A204.1 (cell line): ENCODE measurements at regions not wholly inside any gene's neighbourhood (a gene's known extent, or its start where the extent isn't known, plus 50 kb on each side); places are given as distances from the start of the nearest gene placed in this dataset.

Experiments
- FAIRE-seq: peaks from 2 replicates; lab custom pipeline; 2012; peaks lifted over from hg19 to GRCh38; lab: Jason Lieb, UNC

DNA sequence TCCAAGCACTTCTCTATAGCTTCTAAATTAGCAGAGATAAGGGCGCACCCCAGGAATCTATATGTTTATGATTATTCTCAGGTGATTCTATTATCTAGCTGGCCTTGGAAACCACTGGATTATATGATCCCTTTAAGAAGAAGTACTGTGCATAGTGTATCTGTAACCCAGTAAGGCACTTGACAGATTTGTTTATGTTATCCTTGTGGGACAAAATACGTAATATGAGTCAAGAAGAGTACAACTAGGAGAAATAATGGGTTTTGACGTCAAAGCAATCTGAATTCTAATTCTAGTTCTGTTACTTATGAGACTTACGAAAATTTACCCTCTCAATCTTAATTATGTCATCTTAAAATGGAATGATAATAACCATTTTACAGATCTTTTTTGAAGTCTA is 259.6 kb upstream of the NAV3 start:
- no peak for FAIRE-seq

DNA sequence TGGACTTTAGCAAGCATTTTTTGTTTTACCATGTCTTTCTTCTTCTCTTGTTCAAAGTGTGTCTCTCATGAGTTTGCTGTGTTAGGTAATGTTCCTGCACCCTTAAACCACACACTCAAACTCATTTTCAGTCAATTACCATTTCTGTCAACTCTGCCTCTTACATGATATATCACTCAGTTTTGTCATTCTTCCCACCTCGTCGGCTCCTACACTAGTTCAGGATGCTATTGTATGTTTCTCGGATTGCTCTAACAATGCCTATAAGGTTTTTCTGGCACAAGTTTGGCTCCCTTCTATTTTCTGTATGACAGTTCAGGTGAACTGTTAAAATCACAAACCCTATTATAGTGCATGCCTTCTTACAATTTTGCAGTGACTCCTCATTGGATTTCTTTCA is 260.8 kb upstream of the NAV3 start:
- FAIRE-seq, result no peak

DNA sequence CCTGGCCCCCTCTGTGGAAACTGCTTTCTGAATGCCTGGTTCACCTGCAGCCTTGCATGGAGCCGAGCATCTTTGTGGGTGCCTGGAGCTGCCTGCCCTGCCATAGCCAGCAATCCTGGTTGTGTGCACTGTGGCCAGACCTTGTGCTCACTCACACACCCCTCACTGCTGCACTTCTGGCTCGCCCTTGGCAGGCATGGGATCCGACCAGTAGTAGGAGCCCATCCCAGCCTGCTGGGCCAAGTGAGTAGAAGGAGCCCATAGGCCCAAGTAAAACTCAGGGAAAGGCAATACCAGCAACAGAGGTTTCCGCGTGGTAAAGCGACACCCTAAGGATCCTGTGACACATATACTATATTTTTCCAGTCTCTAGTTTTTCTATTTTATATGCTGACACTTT is 270.0 kb upstream of the NAV3 start:
- FAIRE-seq, result no peak

DNA sequence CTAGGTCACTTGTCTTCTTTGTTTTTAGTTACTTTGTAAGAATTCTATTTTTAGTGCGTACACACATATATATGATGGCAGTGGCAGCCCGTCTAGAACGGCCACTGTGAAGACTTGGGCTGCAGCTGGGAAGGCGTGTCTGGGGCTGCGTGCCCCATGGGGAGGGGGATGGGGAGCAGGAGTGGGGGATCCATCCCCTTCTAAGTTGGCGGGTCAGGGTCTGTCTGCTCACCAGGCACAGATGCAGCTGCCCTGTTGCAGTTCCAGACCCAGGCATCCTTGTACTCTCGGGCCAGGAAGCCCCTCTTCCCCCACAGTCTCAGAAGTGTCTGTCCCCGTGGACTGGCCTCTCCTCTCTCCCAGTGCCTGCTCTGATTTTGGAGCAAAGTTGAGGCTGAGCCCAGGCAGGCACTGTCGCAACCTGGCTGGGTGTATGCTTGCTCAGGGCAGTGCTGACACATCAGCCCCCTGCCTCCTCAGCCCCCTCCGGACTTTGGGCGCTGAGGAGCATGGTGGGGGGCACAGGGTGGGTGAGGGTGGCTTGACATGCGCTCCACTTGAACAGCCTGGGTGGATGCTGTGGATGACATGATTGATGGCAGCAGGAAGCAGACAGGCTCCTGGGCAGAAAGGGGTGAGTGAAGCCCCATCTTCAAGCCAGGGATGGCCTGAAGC is 271.2 kb upstream of the NAV3 start:
- FAIRE-seq, result no peak

DNA sequence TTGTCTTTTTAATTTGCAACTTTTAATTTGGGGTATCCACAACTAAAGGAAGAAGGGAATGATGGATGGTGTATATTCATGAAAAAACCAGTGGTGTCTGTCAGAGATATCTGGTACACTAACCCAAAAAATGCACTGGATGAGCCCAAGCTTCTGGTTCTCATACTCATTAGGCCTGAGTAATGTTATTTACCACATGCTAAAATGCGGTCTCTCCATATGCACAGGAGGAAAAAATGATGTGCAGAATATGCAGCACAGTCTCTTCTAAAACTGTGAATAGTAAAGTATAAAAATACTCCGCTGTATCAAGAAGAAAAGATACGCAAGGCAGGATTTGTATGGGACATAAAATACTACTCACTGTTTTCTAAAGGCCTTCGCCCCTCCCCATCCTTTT is 275.6 kb upstream of the NAV3 start:
- FAIRE-seq, result no peak

DNA sequence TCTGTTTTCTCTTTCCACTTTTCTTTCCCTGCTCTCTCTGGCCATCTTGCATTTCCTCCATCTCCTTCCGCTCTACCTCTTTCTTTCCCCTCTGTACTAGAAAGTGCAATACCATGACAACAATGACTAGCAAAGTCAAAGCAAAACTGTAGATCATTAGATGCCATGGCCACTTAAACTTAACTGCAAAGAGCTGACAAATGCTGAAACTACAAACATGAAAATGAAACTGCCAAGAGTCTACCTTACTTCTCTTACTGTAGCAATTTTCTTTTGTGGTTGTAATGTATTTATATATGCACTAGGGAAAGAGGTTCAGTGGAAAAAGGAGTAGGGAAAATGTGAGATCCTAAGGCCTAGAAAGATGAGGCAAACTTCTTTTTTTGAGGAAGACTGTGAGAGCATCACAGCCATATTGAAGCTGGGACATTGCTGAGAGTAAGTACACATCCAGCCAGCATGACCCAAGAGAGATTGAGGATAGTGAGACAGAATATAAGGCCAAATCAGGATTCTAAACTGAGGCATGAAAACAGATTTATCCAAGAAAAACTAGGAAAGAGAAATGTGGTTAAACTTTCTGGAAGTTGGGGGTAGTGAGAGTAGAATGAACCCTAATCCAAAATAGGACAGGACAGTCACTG is 276.6 kb upstream of the NAV3 start:
- no peak for FAIRE-seq

DNA sequence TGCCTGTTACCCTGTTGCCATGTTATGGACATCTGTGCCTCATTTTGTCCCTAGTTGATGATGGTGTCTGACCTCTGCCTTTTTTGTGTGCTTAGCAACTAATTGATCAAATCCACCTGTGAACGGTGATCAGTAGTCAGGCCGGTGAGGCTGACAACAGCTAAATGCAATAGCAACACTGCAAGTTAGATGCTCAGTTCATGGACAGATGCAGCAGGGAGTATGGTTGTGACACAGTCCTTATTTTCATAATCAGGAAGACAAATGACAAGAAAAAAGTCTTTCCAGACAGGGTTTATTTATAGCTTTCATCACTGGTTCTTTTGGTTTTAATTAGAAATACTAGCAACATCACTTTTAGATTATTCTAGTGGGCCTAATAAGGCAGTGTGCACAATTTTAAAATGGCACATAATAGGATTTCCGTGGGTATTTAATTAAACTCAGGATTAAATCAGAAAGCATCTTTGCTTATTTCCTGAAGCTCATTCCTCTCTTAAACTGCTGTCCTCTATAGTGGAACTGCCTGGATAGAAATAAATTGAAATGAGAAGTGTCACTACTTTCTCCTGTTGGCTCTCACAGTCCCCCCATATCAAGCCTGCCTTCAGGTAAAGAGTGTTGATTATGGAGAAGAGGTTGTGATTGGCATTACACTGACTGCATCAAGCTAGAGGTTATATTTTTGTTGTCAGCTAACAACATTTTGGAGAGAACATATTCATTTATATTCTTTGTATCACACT is 281.1 kb upstream of the NAV3 start:
- no peak for FAIRE-seq

DNA sequence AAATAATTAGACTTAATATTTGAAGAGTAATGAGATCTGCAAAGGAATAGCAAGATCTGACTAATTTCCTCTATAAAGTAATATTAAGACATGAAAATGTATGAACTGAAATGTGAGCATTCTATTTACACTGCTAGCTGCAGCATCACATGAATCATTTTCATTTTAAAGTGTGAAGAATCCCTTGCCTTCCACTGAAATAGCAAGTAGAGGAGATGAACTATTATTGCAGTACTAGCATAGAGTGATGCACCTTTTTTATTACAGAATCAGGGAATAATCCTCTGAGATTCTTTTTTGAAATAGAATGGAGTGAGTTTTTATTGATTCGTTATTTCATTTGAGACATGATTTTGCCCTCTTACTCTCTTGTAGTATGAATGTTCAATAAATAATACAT is 281.9 kb upstream of the NAV3 start:
- no peak for FAIRE-seq

DNA sequence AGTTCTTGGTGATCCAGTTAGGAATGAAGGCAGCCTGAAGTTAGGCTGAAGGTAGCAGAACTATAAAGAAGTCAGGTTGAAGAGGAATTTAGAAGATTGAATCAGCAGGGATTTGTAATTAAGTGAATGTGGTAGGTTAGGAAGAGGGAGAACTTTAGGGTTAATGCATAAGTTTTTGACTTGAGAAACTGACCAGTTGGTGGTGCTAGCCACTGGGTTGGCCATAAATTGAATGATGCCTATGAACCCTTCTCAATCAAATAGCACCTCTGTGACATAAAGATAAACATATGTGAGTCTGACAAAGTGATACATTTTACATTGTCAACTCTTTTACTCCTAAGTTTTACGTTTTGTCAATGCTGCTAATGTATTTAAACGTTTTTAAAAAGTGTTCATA is 290.6 kb upstream of the NAV3 start:
- no peak for FAIRE-seq

DNA sequence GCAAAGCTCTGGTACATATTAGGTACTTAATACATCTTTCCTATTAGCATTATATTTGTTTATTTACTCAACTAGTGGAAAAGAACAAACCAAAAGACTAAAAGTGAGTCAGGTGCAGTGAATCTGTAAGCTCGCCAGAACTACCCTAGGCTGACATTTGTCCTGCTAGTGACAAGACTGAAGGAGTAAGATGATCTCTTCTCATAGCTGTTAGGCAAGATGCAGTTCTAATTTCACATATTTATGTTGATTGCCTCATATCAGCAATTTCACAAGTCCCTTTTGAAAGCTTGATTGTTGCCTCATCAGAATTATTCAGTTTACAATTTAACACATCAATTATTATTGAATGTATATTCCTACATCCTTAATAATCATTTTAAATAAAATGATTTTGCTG is 293.0 kb upstream of the NAV3 start:
- no peak for FAIRE-seq

DNA sequence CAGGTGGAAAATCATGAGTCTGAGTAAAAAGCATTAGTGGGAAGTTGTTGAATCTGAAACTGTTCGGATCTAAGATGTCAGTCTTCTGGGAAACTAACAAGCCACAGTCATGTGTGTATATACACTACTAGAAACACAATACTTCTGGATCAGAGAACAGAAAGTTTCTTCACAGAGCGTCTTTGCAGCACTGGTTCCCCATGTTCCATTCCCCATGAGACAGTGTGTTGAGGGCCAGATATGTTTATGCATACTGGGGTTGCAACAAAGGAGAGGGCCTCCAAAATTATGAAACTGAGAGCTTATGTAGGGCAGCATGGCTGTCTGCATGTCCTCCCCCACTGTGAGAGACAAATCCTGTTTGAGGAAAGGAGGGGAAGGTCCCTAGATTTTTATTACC is 295.0 kb upstream of the NAV3 start:
- FAIRE-seq, result no peak

DNA sequence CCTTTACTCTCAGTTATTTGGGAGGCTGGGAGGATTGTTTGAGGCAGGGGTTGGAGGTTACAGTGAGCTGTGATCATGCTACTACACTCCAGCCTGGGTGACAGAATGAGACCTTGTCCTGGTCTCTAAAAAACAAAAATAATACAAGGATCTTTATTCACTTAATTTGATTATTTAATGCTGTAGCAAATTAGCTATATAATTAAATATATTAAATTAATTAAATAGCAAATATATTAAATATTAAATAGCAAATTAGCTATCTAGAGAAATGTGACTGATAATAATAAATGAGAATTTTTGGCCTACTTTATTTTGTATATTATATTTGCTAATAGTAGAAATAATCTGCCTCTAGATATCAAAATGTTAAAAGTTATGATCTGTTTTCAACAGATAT is 298.8 kb upstream of the NAV3 start:
- FAIRE-seq, result peak; percentile 21

DNA sequence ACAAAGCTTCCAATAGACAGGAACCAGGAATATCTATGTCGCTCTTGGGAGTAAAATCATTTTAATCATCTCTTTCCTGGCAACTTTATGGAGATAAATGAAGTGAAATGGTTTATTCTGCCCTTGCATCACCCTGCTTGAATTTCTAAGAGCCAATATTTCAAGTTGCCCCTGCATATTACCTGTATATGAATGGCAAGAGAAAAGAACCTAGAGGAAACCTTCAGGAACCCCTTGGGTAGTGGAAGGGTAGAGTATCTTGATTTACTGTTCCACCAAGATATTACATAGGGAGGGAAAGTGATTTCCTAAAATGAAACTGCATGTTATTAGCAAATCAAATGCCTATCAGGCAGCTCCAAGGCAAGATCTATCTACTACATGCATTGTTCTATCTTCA is 308.4 kb upstream of the NAV3 start:
- no peak for FAIRE-seq

DNA sequence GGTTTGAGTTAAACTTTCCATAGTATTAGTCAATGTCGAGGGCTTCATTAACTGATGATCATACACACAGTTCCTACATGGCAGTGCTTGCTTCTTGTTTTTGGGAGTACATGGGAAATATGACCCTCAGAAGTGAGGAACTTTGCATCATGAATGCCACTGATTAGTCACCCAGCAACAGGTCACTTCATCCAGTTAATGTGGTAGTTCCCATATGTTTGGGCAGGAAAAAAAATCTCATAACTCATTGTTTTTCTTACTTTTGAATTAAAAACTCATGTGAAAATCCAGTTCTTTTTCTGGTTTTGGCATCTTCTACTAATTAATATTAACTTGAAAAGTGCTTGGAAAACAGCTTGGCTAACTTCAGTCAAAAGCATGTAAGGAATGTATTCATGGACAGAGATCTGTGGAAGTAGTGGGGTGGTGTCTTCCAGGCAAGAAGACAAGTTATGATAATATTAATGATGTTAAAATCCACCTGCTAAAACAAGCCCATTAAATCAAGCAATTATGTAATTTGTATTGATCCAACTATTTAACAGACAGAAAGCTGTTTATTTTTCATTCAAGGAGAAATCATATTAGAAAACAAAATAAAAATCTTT is 309.1 kb upstream of the NAV3 start:
- FAIRE-seq, result no peak

DNA sequence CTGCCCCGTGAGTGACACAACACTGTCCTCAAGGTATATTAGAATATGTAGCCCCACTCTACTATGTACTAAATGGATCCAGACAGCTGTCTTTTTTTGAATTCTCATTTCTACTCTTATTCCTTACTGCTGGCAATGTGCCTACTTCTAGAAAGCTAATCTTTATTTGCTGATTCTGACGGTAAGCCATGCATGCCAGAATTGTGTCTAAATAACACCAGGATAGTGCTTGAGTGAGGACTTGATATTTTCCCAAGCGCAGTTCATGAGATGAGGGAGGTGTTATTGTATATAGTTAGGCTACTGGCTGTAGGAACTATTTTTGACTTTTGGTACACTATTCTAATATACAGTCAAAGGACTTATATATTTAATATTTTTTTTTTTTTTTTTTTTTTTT is 316.2 kb upstream of the NAV3 start:
- no peak for FAIRE-seq

DNA sequence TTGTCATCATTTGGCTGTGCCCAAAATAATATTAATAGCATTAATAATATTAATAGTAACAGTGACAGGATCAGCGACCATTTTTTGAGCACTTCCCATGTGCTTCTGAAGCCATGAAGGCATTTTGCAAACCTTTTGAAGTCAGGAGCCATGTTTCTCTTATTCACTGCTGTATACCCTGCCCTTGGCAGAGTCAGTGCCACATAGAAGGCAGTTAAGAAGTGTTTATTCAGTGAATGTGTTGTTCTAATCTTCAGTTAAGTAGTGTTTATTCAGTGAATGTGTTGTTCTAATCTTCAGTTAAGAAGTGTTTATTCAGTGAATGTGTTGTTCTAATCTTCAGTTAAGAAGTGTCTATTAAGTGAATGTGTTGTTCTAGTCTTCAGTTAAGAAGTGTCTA is 319.7 kb upstream of the NAV3 start:
- FAIRE-seq, result no peak

DNA sequence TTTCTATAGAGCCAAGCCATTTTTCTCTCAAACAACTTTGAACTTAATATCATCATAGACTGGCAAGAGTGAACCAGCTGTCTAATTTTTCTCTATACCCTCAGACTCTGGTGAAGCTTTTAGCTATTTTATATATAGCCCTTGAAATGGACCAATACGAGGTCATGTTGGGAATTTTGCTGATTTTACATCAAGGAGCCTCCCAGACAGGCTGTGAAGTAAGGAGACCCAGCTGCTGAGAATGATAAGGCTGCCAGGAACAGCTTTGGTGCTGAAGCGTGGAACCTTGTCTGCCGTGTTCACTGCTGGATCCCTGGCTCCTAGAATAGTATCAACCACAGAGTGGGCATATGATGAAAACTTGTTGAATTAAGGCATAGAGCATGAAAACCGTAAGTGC is 326.2 kb upstream of the NAV3 start:
- FAIRE-seq, result no peak

DNA sequence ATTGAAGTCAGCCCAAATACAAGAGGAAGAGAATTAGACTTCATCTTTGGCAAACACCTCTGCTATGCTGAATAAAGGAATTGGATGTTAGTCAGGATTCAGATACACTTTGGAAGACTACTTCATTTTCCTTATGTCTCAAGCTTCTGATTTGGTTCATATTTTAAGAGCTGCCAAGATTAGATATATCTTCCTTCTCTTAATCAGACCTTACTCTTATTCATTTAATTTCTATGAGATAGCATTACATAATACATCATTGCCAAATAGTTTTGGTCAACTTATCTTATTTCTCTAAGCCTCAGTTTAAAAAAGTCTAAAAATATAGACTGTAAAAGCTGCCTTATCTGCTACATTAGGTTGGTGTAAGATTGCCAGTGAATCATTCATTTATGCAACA is 330.6 kb upstream of the NAV3 start:
- no peak for FAIRE-seq

DNA sequence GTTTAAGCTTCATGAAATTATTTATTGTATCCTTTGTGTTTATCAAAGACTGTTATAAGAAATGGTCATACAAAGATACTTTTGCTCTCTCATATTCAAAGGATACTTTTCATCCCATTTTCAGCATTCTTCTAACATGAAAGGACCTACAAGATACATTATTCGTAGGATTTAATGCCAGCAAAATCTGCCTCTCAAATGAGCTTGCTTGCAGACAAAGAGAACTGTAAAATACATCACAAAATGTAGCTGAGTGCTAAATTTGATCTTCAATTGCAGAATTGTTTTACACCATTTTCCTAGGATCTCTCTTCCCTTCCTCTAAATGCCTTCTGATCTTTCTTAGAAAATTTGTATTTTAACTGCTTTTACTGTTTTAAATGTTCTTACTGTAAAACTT is 333.0 kb upstream of the NAV3 start:
- no peak for FAIRE-seq

DNA sequence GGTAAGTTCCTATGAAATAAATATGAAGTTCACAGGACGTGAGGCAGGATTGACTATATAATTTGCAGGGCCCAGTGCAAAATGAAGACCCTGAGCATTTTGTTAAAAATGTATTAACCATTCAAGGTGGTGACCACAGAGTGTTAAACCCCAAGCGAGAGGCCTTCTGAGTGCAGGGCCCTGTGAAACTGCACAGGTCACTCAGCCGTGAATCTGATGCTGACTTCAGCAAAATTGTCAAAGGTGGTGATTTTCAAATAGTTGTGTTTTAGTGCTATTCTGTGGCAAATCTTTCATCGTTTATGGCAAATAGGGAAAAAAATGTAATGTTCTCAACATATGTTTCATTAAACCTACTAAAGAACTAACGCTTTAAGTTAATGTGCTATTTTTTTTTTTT is 334.0 kb upstream of the NAV3 start:
- FAIRE-seq, result no peak

DNA sequence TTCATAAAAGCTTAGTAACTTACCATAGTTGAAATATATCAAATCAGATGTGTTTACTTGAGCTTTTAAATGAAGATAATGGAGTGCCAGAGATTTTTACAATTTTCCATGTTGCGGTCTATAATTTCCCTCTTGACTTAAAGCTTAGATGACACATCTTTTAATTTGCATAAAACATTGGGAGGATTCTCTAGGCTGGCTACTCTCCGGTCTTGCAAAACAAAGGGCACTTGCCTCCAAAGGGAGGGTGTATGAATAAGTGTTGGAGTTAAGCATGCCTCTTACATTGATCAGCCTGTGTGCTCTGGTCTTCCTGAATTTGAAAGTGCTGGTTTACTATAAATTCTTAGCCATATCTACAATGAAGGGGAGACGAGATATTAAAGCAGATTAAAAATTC is 336.4 kb upstream of the NAV3 start:
- FAIRE-seq, result no peak

DNA sequence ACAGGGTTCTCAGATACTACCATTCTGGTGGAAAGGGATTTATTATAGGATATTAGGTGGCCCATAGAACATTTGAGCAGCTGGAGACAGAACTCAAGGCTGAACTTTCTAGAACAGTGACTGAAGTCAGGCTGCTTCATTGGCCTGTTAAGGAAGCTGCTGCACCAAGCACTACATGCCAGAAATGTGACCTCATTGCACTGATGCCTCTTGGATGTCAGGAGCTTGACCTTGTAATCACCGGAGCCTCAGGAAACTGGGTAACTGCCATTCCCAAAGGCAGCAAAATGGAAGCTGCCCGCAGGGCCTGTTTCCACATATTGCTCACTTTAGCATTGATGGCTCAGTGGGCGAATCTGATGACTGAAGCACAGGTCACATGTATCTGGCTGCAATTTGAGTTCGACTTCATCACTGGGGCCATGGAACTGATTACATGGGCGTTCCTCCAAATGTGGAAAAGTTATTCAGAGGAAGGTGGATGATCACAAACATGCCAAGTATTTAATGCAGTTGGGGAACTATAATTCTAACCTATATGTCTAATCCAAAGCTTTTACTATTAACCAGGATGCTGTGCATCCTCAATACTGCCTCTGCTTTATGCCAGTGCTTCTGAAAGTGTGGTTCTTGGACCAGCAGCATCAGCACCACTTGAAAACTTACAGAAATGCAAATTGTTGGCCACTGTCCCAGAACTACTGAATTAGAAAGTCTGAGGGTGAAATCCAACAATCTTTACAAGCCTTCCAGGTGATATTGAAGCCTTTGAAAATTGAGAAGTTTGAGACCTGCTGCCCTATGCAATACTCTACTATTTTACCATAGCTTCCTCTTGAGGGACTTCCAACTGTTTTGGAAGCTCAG is 337.2 kb upstream of the NAV3 start:
- no peak for FAIRE-seq

DNA sequence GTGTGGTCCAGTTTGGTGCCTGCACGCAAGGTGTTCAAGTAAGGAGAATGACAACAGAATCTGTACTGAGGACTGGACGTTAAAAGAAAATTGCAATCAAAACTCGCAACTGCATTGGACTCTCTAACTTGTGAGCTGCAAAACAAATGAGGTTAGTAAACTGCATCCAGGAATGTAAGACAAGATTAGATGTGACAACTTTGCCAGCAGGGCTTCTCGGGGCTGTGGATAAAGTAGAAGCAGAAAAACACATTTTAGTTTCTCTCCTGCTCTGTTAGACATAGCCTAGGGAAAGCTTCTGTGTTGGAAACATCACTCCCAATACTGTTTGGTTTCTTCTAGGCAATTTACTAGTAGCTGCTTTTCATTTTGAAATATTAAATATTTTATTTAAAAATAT is 338.2 kb upstream of the NAV3 start:
- no peak for FAIRE-seq
